CD4-positive, alpha-beta T cell (primary cell): ENCODE measurements at regions not wholly inside any gene's neighbourhood (a gene's known extent, or its start where the extent isn't known, plus 50 kb on each side); places are given as distances from the start of the nearest gene placed in this dataset.

Experiments used
- ATAC-seq: fragments of 200-7000 bp; cut with Tn5 transposase; one replicate; pipeline ENCODE4 v1.10.0; 2022; ENCODE audit warnings: mild to moderate bottlenecking; ENCODE audit not compliant: poor library complexity
- CTCF ChIA-PET: fragments of 350-600 bp; sonication (Branson Sonifier 250); formaldehyde crosslinking; loops from one replicate; lab custom pipeline; 2021; ENCODE audit warnings: antibody characterized with exemption, inconsistent platforms; lab: Charles Lee
- POLR2A ChIA-PET: fragments of 350-600 bp; sonication (Branson Sonifier 250); formaldehyde crosslinking; loops from one replicate; lab custom pipeline; 2021; ENCODE audit warnings: antibody characterized with exemption, inconsistent platforms; lab: Charles Lee
- DNase-seq, 14 experiments: peaks; one replicate each; pipeline ENCODE4 v3.0.0-alpha.2; 2013 to 2020; ENCODE audit warnings: mixed read lengths in 2 of 14
- H3K27ac ChIP-seq, 2 donors: one replicate each; pipeline versions ENCODE4 v1.5.1 to v1.7.0; 2013; ENCODE audit warnings: low read length in 2 of 2, low read depth in 1 of 2, mild to moderate bottlenecking in 1 of 2
- H3K27me3 ChIP-seq, 2 experiments: 1 replicate in 1 of 2; 2 replicates in 1 of 2; pipeline versions ENCODE4 v1.6.1 to v1.7.0; 2013; ENCODE audit warnings: low read length in 2 of 2, control low read depth in 1 of 2, mild to moderate bottlenecking in 1 of 2, moderate library complexity in 1 of 2; ENCODE audit not compliant: insufficient read depth in 2 of 2, control insufficient read depth in 1 of 2
- H3K36me3 ChIP-seq: one replicate; pipeline ENCODE4 v1.6.1; 2013; ENCODE audit warnings: low read length, control low read depth; ENCODE audit not compliant: insufficient read depth
- H3K4me1 ChIP-seq: one replicate; pipeline ENCODE4 v1.6.1; 2013; ENCODE audit warnings: low read length, control low read depth; ENCODE audit not compliant: insufficient read depth
- H3K4me3 ChIP-seq: one replicate; pipeline ENCODE4 v1.5.1; 2013; ENCODE audit warnings: mild to moderate bottlenecking, low read length, moderate library complexity
- H3K9me3 ChIP-seq, 2 experiments: 1 replicate in 1 of 2; 2 replicates in 1 of 2; pipeline versions ENCODE4 v1.6.1 to v1.7.0; 2013; ENCODE audit warnings: low read length in 2 of 2, mild to moderate bottlenecking in 2 of 2, control low read depth in 1 of 2, moderate library complexity in 1 of 2; ENCODE audit not compliant: control insufficient read depth in 1 of 2, insufficient read depth in 1 of 2
- H3K27ac Mint-ChIP-seq: one replicate; pipeline ENCODE4 v1.8.0; 2020; ENCODE audit warnings: mixed read lengths
- H3K27me3 Mint-ChIP-seq: one replicate; pipeline ENCODE4 v1.8.0; 2021; ENCODE audit warnings: mixed read lengths
- H3K36me3 Mint-ChIP-seq: one replicate; pipeline ENCODE4 v1.8.0; 2021; ENCODE audit warnings: low read depth, mixed read lengths
- H3K4me1 Mint-ChIP-seq: one replicate; pipeline ENCODE4 v1.8.0; 2021; ENCODE audit warnings: low read depth, mixed read lengths
- H3K4me3 Mint-ChIP-seq: one replicate; pipeline ENCODE4 v1.8.0; 2020; ENCODE audit warnings: mild to moderate bottlenecking, mixed read lengths
- H3K9me3 Mint-ChIP-seq: one replicate; pipeline ENCODE4 v1.8.0; 2020; ENCODE audit warnings: mixed read lengths
- intact Hi-C, 2 experiments: fragments of 100-400 bp; cut with DNase I in 1 of 2; cut with micrococcal nuclease in 1 of 2; formaldehyde crosslinking; loops; one replicate each; pipeline versions ENCODE4 v1.15.1 to v1.9.0; 2023 to 2025; cut with DNase I, micrococcal nuclease
- TF ChIP-seq, protein P1 (sequence below): fragments of 200-600 bp; IDR thresholded peaks from one replicate; pipeline ENCODE4 v1.8.0; 2022; ENCODE audit warnings: antibody characterized with exemption, mild to moderate bottlenecking

DNA sequence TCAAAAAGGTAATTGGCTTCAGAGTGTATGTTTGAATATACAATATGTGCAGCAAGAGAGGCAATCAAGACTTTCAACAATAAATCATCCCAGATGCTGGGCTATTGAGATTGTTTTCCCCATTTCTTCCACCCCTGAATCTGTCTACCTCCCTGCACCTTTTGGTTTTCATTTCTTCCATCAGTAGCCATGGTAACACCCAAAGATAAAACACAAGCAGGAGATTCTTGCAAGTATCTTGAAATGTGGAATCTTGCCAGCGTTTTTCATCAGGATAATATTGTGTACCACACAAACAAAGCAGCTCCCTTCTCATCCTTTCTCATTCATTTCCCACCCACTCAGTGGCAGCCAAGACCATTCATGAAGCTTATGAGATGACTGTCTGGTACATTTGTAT is 73.0 kb upstream of the NRSN1 start:
- Histone ChIP-seq H3K27me3 (no peaks in the 10 kb centered on the region), H3K27ac (no peak overlapping the region), H3K4me1 (no peaks in the 10 kb centered on the region), H3K36me3 (no peaks in the 10 kb centered on the region), H3K4me3 (no peak overlapping the region), H3K9me3 (no peaks in the 10 kb centered on the region)
- H3K36me3 Mint-ChIP-seq = no peaks in the 10 kb centered on the region
- H3K27me3 Mint-ChIP-seq = peaks cover 19% of the 10 kb centered on the region
- intact Hi-C loops = no loop called here
- no peaks in the 10 kb centered on the region for H3K9me3 Mint-ChIP-seq
- no peak for DNase-seq
- no peak for ATAC-seq
- TF ChIP-seq, protein P1, sequence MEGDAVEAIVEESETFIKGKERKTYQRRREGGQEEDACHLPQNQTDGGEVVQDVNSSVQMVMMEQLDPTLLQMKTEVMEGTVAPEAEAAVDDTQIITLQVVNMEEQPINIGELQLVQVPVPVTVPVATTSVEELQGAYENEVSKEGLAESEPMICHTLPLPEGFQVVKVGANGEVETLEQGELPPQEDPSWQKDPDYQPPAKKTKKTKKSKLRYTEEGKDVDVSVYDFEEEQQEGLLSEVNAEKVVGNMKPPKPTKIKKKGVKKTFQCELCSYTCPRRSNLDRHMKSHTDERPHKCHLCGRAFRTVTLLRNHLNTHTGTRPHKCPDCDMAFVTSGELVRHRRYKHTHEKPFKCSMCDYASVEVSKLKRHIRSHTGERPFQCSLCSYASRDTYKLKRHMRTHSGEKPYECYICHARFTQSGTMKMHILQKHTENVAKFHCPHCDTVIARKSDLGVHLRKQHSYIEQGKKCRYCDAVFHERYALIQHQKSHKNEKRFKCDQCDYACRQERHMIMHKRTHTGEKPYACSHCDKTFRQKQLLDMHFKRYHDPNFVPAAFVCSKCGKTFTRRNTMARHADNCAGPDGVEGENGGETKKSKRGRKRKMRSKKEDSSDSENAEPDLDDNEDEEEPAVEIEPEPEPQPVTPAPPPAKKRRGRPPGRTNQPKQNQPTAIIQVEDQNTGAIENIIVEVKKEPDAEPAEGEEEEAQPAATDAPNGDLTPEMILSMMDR = no peak
- CTCF ChIA-PET = no interaction called here
- POLR2A ChIA-PET = no interaction called here
- H3K4me1 Mint-ChIP-seq = no peaks in the 10 kb centered on the region
- no peak overlapping the region for H3K27ac Mint-ChIP-seq
- H3K4me3 Mint-ChIP-seq = no peak overlapping the region

DNA sequence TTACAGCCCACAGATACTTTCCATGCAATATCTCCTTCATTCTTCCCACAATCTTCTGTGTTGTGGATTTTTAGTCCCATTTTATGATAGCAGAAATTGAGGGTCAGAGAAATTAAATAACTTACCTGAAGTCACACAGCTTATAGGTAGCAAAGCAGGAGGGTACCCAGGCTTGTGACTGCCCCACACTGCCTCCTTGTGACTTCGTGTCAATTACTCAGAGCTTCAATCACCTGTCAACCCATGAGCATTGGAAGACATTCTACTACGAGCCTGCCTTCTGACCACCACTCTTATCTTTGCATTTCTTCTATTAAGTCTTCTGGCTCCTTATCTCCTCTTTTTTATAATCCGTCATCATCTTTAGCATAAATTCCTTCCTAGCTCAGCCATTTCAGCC is 71.6 kb upstream of the NRSN1 start:
- Mint-ChIP-seq H3K36me3 (no peaks in the 10 kb centered on the region), H3K27ac (no peak overlapping the region), H3K9me3 (no peaks in the 10 kb centered on the region), H3K4me3 (no peak overlapping the region), H3K4me1 (no peaks in the 10 kb centered on the region), H3K27me3 (peaks cover 13% of the 10 kb centered on the region)
- Histone ChIP-seq H3K36me3 (no peaks in the 10 kb centered on the region), H3K4me1 (no peaks in the 10 kb centered on the region), H3K27ac (no peak overlapping the region), H3K4me3 (no peak overlapping the region), H3K27me3 (no peaks in the 10 kb centered on the region), H3K9me3 (no peaks in the 10 kb centered on the region)
- ChIA-PET POLR2A (no interaction called here), CTCF (no interaction called here)
- ATAC-seq = no peak
- intact Hi-C loops = no loop called here
- no peak for DNase-seq
- TF ChIP-seq, protein P1 = no peak

DNA sequence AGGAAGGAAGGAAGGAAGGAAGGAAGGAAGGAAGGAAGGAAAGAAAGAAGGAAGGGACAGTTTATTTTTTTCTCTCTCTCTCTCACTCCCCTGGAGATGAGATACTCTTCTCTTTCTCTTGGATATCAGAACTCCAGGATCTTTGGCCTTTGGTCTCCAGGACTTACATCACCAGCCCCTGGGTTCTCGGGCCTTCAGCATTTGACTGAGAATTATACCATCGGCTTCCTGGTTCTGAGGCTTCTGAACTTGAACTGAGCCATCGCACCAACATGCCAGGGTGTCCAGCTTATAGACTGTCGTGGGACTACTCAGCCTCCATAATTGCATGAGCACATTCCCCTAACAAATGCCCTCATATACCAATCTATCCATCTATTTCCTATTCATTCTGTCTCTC is 69.4 kb upstream of the NRSN1 start:
- POLR2A ChIA-PET = no interaction called here
- DNase-seq = no peak
- H3K27ac ChIP-seq = no peak overlapping the region
- no peak overlapping the region for H3K4me3 Mint-ChIP-seq
- H3K9me3 Mint-ChIP-seq = no peaks in the 10 kb centered on the region
- H3K27me3 Mint-ChIP-seq = peaks cover 12% of the 10 kb centered on the region
- no peak overlapping the region for H3K4me3 ChIP-seq
- H3K27me3 ChIP-seq = no peaks in the 10 kb centered on the region
- H3K4me1 ChIP-seq = no peaks in the 10 kb centered on the region
- H3K36me3 Mint-ChIP-seq = no peaks in the 10 kb centered on the region
- no peaks in the 10 kb centered on the region for H3K4me1 Mint-ChIP-seq
- intact Hi-C loops = no loop called here
- CTCF ChIA-PET = no interaction called here
- no peaks in the 10 kb centered on the region for H3K36me3 ChIP-seq
- TF ChIP-seq, protein P1 = no peak
- H3K9me3 ChIP-seq = no peaks in the 10 kb centered on the region
- no peak for ATAC-seq
- no peak overlapping the region for H3K27ac Mint-ChIP-seq
